GM21529 (cell line): ENCODE measurements at regions not wholly inside any gene's neighbourhood (a gene's known extent, or its start where the extent isn't known, plus 50 kb on each side); places are given as distances from the start of the nearest gene placed in this dataset.

Experiments used
- ATAC-seq: cut with Tn5 transposase; IDR thresholded peaks from one replicate; pipeline ENCODE4 v1.9.1; 2021; ENCODE audit not compliant: unreplicated experiment

GRCh38 chr10:10503772-10504171, 513.9 kb upstream of the CELF2 start:
- ATAC-seq, result no peak

- no peak for ATAC-seq
Measured at GRCh38 chr10:10508211-10508610, 509.5 kb upstream of the CELF2 start.

GRCh38 chr10:10510179-10510578, 507.5 kb upstream of the CELF2 start:
- no peak for ATAC-seq

DNA sequence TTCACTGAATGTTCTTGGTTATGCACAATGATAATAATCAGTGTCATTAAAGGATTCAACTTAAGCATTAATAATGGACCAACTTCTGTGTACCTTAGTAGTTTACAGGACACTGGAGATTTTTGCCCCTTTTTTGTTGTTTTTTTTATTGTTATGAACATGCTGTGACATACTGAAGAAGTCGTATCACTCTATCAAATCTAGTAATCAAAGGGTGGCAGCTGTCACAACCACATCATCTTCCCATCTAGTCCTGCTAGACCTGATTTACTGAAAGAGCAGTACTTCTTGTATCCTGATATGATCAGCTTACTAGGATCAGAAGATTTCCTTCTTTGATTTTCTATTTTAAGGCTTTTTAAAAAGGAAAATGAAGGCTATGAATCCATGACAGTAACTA, 504.6 kb upstream of the CELF2 start:
- no peak for ATAC-seq

DNA sequence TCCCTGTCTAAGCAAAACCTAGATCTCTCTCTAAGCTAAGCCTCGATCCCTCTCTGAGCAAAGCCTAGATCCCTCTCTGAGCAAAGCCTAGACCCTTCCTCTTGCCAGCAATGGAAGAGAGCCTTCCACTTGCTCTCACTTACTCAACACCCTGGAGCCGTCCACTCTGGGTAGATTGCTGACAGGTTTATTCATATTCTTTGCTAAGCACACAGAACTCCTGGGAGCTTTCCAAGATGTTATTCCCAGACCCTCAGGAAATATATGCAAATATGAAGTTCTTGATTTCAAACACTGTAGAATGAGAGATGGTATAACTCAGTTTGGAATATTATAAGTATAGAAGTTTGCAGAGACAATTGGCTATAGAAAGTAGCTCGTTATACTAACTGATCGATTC, 503.8 kb upstream of the CELF2 start:
- ATAC-seq, result no peak

GRCh38 chr10:10514797-10515196, 502.9 kb upstream of the CELF2 start:
- no peak for ATAC-seq

DNA sequence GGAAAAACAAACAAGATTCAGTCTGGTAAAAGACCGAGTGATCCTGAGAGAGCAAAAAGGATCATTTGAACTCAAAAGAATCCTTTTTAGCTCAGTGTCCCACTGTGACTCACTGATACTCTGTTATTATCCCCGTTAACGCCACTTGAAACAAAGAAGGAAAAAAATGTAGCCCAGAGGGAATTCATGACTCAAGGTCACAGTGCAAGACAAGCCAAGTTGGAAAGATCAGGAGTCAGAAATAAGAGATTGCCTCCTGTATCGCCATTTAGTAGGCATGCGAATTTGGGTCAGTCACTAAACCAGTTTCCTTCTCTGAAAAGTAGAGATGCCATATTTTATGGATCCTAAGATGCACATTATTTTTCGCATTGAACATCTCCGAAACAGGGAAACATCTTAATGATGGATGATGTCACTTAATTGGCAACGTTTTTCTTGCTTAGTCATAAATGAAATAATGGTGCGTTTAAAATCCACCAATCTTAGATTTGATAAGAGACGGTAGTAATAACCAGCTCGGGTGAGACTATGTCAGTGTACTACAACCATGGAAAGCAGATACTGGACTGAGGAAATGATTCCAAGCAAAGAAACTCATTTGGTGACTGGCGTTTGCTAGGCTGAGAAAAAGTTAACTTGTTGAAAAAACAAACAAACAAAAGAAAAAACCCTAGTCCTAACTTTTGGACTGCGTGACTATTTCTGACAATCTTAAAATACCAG, 502.0 kb upstream of the CELF2 start:
- ATAC-seq, result no peak

- no peak for ATAC-seq
Measured at GRCh38 chr10:10516346-10517130, 501.1 kb upstream of the CELF2 start.

- no peak for ATAC-seq
Measured at GRCh38 chr10:10517866-10518265, 499.8 kb upstream of the CELF2 start.

DNA sequence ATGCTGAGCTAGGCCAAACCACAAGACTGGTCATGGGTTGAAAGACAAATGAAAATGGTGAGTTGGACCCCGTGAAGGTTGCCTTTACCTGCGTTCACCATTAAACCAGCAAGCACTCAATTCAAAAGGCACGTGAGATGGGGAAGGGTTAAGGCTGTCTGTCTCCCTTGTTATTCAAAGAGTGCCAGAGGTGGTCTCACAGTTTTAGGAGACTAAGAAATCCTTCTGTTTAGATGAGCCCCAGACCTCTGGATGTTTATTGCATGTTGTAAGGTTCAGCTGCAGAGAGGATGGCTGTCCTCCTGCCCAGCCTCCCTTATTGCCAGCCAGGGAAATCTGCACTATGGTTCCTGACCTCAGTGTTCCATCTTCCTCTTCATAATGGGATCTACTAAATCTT, 498.0 kb upstream of the CELF2 start:
- ATAC-seq, result no peak

DNA sequence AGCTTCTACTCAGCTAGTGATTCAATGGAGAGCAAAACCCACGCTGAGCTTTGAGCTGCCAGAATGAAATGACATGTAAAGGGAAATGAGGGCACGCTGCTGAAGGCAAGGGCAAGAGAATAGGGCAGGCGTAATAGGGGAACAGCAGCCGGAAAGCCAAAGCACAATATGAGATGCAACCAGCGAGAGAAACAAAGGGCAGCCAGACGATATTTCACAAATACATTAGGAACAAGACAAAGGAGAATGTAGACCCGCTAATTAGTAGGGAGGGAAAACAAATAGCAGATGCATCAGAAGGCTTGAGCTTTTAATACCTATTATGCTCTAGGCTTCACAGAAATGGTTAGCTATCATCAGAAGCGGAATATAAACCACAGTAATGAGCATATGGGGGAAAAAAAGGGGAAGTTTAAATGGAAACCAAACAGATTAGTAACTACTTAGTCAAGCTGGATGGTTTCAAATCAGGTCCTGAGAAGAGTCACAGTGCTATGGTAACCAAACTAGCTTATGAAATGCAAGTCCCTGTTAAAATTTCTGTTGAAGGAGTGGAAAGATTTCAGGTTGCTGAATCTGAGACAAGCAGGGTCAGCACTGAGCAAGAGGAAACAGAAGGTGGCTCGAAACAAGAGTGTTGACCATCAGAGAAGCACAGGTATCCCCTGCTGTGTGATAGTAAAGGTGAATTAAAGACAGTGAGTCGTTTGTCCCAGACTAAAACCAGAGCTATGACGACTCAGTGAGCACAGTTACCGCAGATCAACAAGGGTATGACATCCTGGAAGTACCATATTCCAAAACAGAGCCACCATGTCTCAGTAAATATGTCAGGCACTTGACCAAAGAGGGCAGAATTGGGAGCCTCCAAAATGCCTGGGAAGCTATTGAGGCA, 496.9 kb upstream of the CELF2 start:
- ATAC-seq, result peak; percentile 97

DNA sequence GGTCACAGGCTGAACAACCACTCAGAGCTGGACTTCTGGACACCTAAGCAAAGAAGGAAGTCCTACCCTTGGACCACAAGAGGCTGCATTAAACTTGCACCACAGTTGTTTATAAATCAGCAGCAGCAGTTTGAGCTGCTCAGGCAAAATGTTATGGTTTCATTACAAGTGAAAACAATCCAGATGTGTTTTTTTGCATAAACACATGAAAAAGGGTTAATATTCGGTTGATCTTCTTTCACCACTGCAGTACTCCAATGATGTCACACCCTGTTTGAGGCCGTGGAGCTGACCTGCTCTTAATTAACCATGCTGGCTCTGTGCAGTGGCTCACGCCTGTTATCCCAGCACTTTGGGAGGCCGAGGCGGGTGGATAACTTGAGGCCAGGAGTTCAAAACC, 490.8 kb upstream of the CELF2 start:
- ATAC-seq, result no peak

DNA sequence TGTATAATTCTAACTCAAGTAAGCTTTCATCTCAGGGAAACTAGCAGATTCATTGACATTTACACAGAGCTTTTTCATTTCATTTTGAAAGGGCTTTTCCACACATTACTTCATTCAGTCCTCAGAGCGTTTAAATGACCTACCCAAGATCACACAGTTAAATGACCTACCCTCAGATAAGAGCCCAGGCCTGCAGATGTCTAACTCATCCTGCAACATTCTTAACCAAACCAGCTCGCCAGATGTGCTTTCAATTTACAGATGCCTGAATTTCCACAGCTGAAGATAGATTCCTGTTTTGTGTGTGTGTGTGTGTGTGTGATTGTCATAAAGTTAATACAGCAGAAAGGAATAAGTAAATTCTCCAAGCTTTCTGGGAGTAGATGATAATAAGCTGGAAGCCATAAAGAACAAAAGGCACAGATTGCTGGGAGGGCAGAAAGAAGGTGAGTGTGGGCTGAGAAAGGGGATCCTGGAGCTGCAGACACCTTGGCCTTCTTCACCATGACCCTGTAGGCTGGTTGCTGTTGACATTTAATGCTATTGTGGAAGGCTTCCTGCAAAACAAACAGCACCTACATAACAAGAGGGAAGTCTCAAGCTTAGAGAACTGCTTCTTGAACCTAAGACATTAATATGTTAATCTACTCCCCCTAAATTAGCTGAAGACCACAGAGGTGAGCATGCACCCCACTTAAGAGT, 489.7 kb upstream of the CELF2 start:
- ATAC-seq, result no peak

DNA sequence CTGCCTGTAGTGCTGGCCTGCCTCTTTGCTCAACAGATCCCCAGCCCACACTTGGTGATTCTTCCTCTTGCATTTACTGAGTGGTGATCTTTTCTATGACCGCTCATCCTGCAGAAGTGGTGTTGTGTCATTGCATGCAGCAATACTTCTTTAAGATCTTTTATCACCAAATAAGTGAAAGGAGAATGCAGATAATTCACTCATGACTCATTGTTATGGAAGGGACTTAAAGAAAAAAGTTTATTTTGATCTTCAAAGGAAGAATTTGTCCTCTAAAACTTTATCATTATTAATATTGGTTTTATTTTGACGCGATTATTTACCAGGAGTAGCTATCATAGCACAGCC, 489.1 kb upstream of the CELF2 start:
- ATAC-seq, result no peak

- ATAC-seq, result no peak
Measured at GRCh38 chr10:10530313-10530712, 487.4 kb upstream of the CELF2 start.

DNA sequence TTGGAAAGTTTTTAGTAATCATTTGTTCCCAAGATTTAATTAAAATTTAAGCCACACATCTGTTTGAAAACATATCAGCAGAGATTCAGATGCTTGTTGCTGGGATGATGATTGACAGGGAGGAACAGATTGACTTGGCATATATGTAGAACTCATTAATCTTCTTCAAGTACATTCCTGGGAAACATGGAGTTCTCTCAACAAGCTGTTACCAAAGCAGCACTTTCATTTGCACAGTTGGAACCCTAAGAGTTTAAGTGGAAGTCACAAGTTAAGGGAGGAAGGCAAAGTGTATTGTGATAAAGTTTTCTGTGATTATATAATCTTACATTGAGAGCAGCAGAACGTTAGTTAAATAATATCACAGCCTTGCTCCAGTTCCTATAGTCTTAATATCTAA, 485.4 kb upstream of the CELF2 start:
- ATAC-seq, result no peak

DNA sequence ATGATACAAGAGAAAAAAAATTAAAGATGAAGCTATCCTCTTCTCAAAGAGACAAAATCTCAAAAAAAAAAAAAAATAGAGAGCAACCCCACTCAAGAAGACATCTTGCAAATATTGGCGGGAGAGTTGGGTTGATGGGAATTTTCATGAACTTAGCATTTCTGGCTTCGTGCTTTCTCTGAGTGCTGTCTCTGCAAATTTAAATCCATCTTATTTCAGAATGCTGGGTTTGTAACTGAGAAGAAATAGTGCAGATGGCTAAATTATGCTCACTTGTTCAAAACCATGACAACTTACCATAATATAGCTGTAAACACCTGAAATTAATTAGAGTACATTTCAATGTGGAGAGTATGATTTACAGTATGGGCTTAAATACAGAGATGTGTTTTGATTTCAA, 484.8 kb upstream of the CELF2 start:
- no peak for ATAC-seq

- ATAC-seq, result no peak
Measured at GRCh38 chr10:10533437-10533836, 484.2 kb upstream of the CELF2 start.

GRCh38 chr10:10538326-10538725, 479.3 kb upstream of the CELF2 start:
- no peak for ATAC-seq

GRCh38 chr10:10540398-10540797, 477.3 kb upstream of the CELF2 start:
- ATAC-seq, result no peak

DNA sequence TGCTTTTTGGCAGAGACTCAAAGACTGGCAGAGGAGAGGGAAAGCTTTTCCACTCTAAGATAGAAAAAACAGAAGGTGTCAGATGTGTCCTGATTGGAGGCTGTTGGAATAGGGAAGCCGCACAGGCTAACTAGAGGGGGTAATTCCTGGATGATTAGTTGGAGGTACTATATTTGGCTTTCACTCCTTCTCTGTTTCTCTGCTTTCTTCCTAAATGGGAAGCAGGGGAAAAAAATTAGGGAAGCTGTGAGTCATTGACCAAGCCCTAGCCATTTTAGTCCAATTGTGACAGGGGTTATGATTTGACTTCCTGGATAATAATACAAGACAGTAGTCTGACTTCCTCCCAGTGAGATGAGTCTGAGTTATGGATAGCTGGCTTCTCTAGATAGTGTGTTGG, 475.2 kb upstream of the CELF2 start:
- no peak for ATAC-seq
